ENCODE measurements at regions not wholly inside any gene's neighbourhood (a gene's known extent, or its start where the extent isn't known, plus 50 kb on each side); places are given as distances from the start of the nearest gene placed in this dataset.

DNA sequence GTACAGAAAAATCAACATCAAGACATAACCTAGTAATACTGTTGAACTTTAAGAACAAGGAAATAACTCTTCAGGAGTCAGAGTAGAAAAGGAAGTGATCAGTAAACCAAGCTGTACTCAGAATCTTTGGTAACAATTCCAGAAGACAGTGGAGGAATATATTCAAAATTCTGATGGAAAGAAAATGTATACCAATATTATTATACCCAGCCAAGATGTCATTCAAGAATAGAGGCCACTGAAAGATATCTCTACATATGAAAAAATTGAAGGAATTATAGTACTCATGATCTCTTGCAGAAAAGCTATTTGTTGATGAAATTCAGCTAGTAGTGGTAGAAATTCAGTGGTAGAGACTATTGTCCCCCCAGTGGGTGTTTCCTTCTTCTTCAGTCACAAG, 182.6 kb upstream of the ZMIZ1 start:
- DNase-seq (ENCODE audit: extremely low read depth, low read depth), result no peak
- TF ChIP-seq, protein P1, sequence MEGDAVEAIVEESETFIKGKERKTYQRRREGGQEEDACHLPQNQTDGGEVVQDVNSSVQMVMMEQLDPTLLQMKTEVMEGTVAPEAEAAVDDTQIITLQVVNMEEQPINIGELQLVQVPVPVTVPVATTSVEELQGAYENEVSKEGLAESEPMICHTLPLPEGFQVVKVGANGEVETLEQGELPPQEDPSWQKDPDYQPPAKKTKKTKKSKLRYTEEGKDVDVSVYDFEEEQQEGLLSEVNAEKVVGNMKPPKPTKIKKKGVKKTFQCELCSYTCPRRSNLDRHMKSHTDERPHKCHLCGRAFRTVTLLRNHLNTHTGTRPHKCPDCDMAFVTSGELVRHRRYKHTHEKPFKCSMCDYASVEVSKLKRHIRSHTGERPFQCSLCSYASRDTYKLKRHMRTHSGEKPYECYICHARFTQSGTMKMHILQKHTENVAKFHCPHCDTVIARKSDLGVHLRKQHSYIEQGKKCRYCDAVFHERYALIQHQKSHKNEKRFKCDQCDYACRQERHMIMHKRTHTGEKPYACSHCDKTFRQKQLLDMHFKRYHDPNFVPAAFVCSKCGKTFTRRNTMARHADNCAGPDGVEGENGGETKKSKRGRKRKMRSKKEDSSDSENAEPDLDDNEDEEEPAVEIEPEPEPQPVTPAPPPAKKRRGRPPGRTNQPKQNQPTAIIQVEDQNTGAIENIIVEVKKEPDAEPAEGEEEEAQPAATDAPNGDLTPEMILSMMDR (IDR thresholded peaks at IDR 0.05; ENCODE audit: low read depth, low read length, missing control alignments), result no peak
- no peak overlapping the region for H3K4me3 ChIP-seq (replicated peaks; ENCODE audit: low read depth, low read length)

DNA sequence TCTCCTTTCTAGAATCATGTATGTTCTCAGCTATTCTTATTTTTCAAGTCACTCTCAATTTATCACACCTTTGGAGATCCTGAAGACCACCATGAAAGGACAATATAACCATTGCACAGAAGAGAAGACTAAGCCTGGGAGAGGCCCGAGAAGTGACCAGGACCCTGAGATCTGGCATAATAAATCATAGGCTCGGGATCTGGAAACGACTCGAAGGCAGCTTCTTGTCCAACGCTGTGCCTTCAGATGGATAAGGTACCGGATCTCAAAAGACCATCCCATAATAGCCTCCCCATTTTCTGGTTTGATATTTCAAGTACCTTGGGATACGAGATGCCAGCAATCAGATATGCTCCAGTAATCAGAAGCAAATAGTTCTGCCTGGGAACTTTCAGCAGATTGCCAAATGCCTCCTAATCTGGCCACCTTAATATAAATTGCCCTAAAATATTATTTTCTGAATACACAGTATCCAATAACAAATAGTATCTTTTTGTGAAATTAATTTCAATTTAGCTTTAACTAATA, 179.2 kb upstream of the ZMIZ1 start:
- H3K4me3 ChIP-seq (replicated peaks; ENCODE audit: low read depth, low read length), result no peak overlapping the region
- DNase-seq (ENCODE audit: extremely low read depth, low read depth), result no peak
- TF ChIP-seq, protein P1 (IDR thresholded peaks at IDR 0.05; ENCODE audit: low read depth, low read length, missing control alignments), result no peak

DNA sequence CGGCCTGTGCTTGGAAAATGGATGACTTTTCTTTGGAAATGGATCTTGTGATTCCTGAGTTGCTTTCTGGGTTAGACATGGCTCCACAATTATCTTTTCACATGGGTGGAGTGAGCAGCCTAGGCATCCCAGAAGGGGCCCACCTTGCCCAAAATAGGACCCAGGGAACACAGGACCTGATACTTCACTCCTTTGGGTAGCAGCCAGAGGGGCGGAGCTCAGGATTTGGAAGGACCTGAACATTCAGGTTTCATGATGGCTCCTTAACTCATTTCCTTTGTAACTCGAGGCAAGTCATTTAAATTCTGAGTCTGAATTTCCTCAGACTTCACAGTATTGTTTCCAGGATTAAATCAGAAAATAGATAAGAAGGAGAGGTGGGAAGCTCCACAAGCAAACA, 178.3 kb upstream of the ZMIZ1 start:
- no peak for DNase-seq (ENCODE audit: extremely low read depth, low read depth)
- H3K4me3 ChIP-seq (replicated peaks; ENCODE audit: low read depth, low read length), result no peak overlapping the region
- TF ChIP-seq, protein P1 (IDR thresholded peaks at IDR 0.05; ENCODE audit: low read depth, low read length, missing control alignments), result no peak

DNA sequence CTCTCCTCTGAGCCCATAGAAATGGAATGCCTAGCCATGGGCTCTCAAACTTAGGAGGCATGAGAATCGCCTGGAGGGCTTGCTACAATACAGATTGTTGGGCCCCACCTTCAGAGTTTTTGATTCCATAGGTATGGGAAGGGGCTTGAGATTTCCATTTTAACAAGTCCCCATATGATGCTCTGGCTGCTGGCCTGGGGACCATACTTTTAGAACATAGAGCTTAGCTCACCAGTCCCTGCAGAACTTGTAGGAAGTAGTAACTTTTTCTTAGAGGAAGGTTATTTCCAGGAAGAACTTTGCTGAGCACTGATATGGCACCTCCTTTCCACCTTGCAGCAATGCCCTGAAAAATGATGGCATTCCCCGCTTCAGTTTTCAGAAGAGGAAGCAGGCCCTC, 177.0 kb upstream of the ZMIZ1 start:
- DNase-seq (ENCODE audit: extremely low read depth, low read depth), result no peak
- H3K4me3 ChIP-seq (replicated peaks; ENCODE audit: low read depth, low read length), result no peak overlapping the region
- TF ChIP-seq, protein P1 (IDR thresholded peaks at IDR 0.05; ENCODE audit: low read depth, low read length, missing control alignments), result no peak

DNA sequence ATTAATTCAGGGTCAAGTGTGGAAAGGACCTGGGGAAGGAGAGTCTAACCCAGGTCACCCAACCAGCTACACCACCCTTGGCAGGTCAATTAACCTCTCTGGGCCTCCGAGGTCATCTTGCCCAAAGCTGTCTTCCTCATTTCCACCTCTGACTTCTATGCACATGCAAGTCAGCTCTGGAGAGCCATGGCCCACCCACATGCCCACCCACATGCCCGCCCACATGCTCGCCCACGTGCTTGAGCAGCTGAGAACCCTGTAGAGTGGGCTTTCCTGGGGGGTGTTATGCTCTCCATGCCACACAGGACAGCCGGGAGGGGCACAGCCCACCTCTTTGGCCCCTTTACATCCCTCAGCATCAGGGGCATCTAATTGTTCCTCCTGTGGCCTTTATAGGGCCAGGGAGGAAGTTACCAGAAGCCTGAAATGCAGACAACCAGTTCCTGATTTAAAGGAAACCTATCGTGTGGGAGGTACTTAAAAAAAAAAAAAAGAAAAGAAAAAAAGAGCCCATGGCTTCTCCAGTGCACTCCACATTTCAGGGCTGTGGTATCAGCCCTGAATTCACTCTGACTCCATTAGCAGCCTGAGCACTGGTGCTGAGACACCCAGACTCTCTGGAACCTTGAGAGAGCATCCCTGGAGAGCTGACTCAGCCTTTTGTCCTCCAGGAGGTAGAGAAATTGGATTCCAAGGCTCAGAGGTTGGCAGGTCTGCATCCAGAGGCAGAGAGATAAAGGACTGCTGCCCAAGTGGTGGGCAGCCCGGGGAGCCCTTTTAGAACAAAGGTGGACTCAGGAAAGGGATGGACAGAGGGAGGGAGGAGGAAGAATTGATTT, 176.2 kb upstream of the ZMIZ1 start:
- no peak for DNase-seq (ENCODE audit: extremely low read depth, low read depth)
- TF ChIP-seq, protein P1 (IDR thresholded peaks at IDR 0.05; ENCODE audit: low read depth, low read length, missing control alignments), result no peak

DNA sequence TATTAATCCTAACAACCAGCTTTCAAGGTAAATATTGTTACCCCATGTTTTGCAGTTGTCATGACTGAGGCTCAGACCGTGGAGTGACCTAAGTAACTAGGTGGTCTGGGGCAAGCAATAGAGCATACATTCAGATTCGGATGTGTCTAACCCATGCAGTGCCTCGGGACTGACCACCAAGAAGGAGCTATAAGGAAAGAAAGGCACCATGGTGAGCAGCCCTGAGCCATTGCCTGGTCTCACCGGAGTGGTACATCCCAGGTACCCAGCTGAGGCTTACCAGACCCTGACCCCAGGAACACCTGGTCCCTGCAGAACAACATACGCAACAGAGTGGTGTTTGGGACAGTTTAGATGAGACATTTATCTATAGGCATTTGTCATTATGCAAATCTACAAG, 175.5 kb upstream of the ZMIZ1 start:
- no peak for DNase-seq (ENCODE audit: extremely low read depth, low read depth)
- H3K4me3 ChIP-seq (replicated peaks; ENCODE audit: low read depth, low read length), result no peak overlapping the region
- TF ChIP-seq, protein P1 (IDR thresholded peaks at IDR 0.05; ENCODE audit: low read depth, low read length, missing control alignments), result no peak

More for the DNA sequence above, 176.2 kb upstream of the ZMIZ1 start:
- no peak overlapping the region for H3K4me3 ChIP-seq (replicated peaks; ENCODE audit: low read depth, low read length)
